IMR-90 (cell line): ENCODE measurements at regions not wholly inside any gene's neighbourhood (a gene's known extent, or its start where the extent isn't known, plus 50 kb on each side); places are given as distances from the start of the nearest gene placed in this dataset.

ENCODE experiments used
- ATAC-seq: fragments of 200-7000 bp; cut with Tn5 transposase; 2 replicates; pipeline ENCODE4 v1.9.1; 2020; ENCODE audit warnings: low read depth, mild to moderate bottlenecking, moderate library complexity
- BruUV-seq: library from RNA; stranded (reverse); fragments of 400-500 nt; replicated peaks from 2 replicates; lab custom pipeline; 2021; lab: Mats Ljungman, UMichigan
- CTCF ChIA-PET: fragments of 300-600 bp; formaldehyde crosslinking; extraction: SDS; loops from one replicate; lab custom pipeline; 2021; ENCODE audit warnings: antibody characterized with exemption; lab: Yijun Ruan, JAX
- POLR2A ChIA-PET: fragments of 300-600 bp; sonication (Branson Sonifier 250); formaldehyde crosslinking; loops from one replicate; lab custom pipeline; 2022; ENCODE audit warnings: antibody characterized with exemption; ENCODE audit not compliant: unreplicated experiment; lab: Charles Lee
- DNase-seq: peaks from one replicate; pipeline ENCODE4 v3.0.0; 2013
- H2AFZ ChIP-seq: replicated peaks from 2 replicates; pipeline ENCODE3; 2013; ENCODE audit warnings: low read length, mild to moderate bottlenecking; ENCODE audit not compliant: poor library complexity
- H2AK5ac ChIP-seq: 2 replicates; pipeline ENCODE4 v1.6.1; 2013; ENCODE audit warnings: low read depth, low read length, inconsistent platforms
- H2AK9ac ChIP-seq: replicated peaks from 2 replicates; pipeline ENCODE3; 2013; ENCODE audit warnings: mild to moderate bottlenecking, low read depth, low read length, moderate library complexity; ENCODE audit not compliant: poor library complexity
- H2BK120ac ChIP-seq: 2 replicates; pipeline ENCODE4 v1.6.1; 2013; ENCODE audit warnings: low read depth, low read length, inconsistent platforms
- H2BK15ac ChIP-seq: 3 replicates; pipeline ENCODE4 v1.6.1; 2013; ENCODE audit warnings: low read depth, low read length, inconsistent platforms
- H2BK20ac ChIP-seq: 2 replicates; pipeline ENCODE4 v1.6.1; 2013; ENCODE audit warnings: low read depth, mild to moderate bottlenecking, inconsistent platforms, low read length, moderate library complexity
- H2BK5ac ChIP-seq: 2 replicates; pipeline ENCODE4 v1.6.1; 2013; ENCODE audit warnings: mild to moderate bottlenecking, low read depth, low read length, inconsistent platforms; ENCODE audit not compliant: poor library complexity, severe bottlenecking
- H3K14ac ChIP-seq: replicated peaks from 2 replicates; pipeline ENCODE4 v1.6.1; 2013; ENCODE audit warnings: low read depth, low read length, inconsistent platforms
- H3K18ac ChIP-seq: 2 replicates; pipeline ENCODE4 v1.6.1; 2013; ENCODE audit warnings: low read depth, low read length, control low read depth
- H3K23ac ChIP-seq: 2 replicates; pipeline ENCODE4 v1.6.1; 2013; ENCODE audit warnings: low read depth, low read length, inconsistent platforms
- H3K27ac ChIP-seq: 2 replicates; pipeline ENCODE4 v1.5.1; 2013; ENCODE audit warnings: mild to moderate bottlenecking, control low read depth, low read length; ENCODE audit not compliant: insufficient read depth
- H3K27me3 ChIP-seq: 2 replicates; pipeline ENCODE4 v1.6.1; 2013; ENCODE audit warnings: low read length; ENCODE audit not compliant: control insufficient read depth, insufficient read depth
- H3K36me3 ChIP-seq: 2 replicates; pipeline ENCODE4 v1.6.1; 2013; ENCODE audit warnings: low read length, mixed read lengths; ENCODE audit not compliant: control insufficient read depth, insufficient read depth
- H3K4ac ChIP-seq: 2 replicates; pipeline ENCODE4 v1.6.1; 2013; ENCODE audit warnings: low read depth, low read length, inconsistent platforms
- H3K4me1 ChIP-seq: 2 replicates; pipeline ENCODE4 v1.6.1; 2013; ENCODE audit warnings: low read length, mixed read lengths; ENCODE audit not compliant: control insufficient read depth, insufficient read depth
- H3K4me2 ChIP-seq: 2 replicates; pipeline ENCODE4 v1.6.1; 2013; ENCODE audit warnings: low read depth, mild to moderate bottlenecking, control low read depth, low read length, moderate library complexity
- H3K4me3 ChIP-seq: 2 replicates; pipeline ENCODE4 v1.5.1; 2013; ENCODE audit warnings: low read depth, mild to moderate bottlenecking, control low read depth, low read length, moderate library complexity; ENCODE audit not compliant: insufficient read depth
- H3K56ac ChIP-seq: 2 replicates; pipeline ENCODE4 v1.6.1; 2013; ENCODE audit warnings: low read length, inconsistent platforms; ENCODE audit not compliant: insufficient read depth; ENCODE audit errors: extremely low read depth
- H3K79me1 ChIP-seq, 2 experiments: 2 replicates each; pipeline ENCODE4 v1.6.1; 2013; ENCODE audit warnings: low read length in 2 of 2, inconsistent platforms in 1 of 2, low read depth in 1 of 2
- H3K9ac ChIP-seq: 2 replicates; pipeline ENCODE4 v1.6.1; 2013; ENCODE audit warnings: low read depth, low read length, control low read depth
- H3K9me1 ChIP-seq: 2 replicates; pipeline ENCODE4 v1.6.1; 2013; ENCODE audit warnings: low read length, inconsistent platforms; ENCODE audit not compliant: insufficient read depth
- H3K9me3 ChIP-seq: 2 replicates; pipeline ENCODE4 v1.6.1; 2013; ENCODE audit warnings: low read length; ENCODE audit not compliant: control insufficient read depth, insufficient read depth
- H4K20me1 ChIP-seq: 2 replicates; pipeline ENCODE4 v1.6.1; 2013; ENCODE audit warnings: low read length, inconsistent platforms; ENCODE audit not compliant: insufficient read depth
- H4K5ac ChIP-seq: 2 replicates; pipeline ENCODE4 v1.6.1; 2013; ENCODE audit warnings: mild to moderate bottlenecking, low read depth, low read length, control low read depth
- H4K8ac ChIP-seq, 2 experiments: 2 replicates each; pipeline ENCODE4 v1.6.1; 2013; ENCODE audit warnings: low read depth in 2 of 2, low read length in 2 of 2, control low read depth in 1 of 2, inconsistent platforms in 1 of 2
- H4K91ac ChIP-seq: 2 replicates; pipeline ENCODE4 v1.6.1; 2013; ENCODE audit warnings: low read depth, low read length, inconsistent platforms; ENCODE audit not compliant: insufficient read depth
- CHD1 ChIP-seq: IDR thresholded peaks from 2 replicates; pipeline ENCODE4 v1.6.1; 2012; ENCODE audit warnings: low read depth, low read length, improper control_type of control experiment
- ELK1 ChIP-seq: fragments of 150-350 bp; IDR thresholded peaks from 2 replicates; pipeline ENCODE4 v1.6.1; 2016; ENCODE audit warnings: low read depth, mild to moderate bottlenecking, low read length, moderate library complexity, borderline replicate concordance
- FOS ChIP-seq: fragments of 150-350 bp; IDR thresholded peaks from 2 replicates; pipeline ENCODE4 v1.6.1; 2016; ENCODE audit warnings: low read depth, low read length
- MAFK ChIP-seq: IDR thresholded peaks from 2 replicates; pipeline ENCODE4 v1.6.1; 2012; ENCODE audit warnings: low read depth, low read length, improper control_type of control experiment
- MAZ ChIP-seq: IDR thresholded peaks from 2 replicates; pipeline ENCODE4 v1.6.1; 2012; ENCODE audit warnings: low read depth, mild to moderate bottlenecking, low read length, improper control_type of control experiment, moderate library complexity, borderline replicate concordance
- MXI1 ChIP-seq: IDR thresholded peaks from 2 replicates; pipeline ENCODE4 v1.6.1; 2012; ENCODE audit warnings: low read depth, mild to moderate bottlenecking, low read length, moderate library complexity, borderline replicate concordance
- NFE2L2 ChIP-seq: fragments of 150-350 bp; IDR thresholded peaks from 2 replicates; pipeline ENCODE4 v1.6.1; 2016; ENCODE audit warnings: low read depth, mild to moderate bottlenecking, low read length
- RAD21 ChIP-seq: IDR thresholded peaks from 2 replicates; pipeline ENCODE4 v1.6.1; 2012; ENCODE audit warnings: low read length, improper control_type of control experiment
- RCOR1 ChIP-seq: IDR thresholded peaks from 2 replicates; pipeline ENCODE4 v1.6.1; 2012; ENCODE audit warnings: mild to moderate bottlenecking, low read length, improper control_type of control experiment; ENCODE audit not compliant: insufficient replicate concordance
- SMC3 ChIP-seq: fragments of 150-350 bp; IDR thresholded peaks from 2 replicates; pipeline ENCODE4 v1.6.1; 2016; ENCODE audit warnings: low read depth, mild to moderate bottlenecking, antibody characterized with exemption, low read length, moderate library complexity
- USF2 ChIP-seq: fragments of 150-350 bp; IDR thresholded peaks from 2 replicates; pipeline ENCODE4 v1.6.1; 2017; ENCODE audit warnings: mild to moderate bottlenecking, antibody characterized with exemption, low read length, low read depth
- WGBS, 2 experiments: methylation state at CpG; one replicate each; pipeline versions ENCODE4 v1.1.5 to v1.1.7; 2013; ENCODE audit warnings: missing lambda C conversion rate in 2 of 2; ENCODE audit not compliant: insufficient read length in 1 of 2; ENCODE audit errors: extremely low coverage in 2 of 2; 5-methylcytosine and 5-hydroxymethylcytosine counted together
- dilution Hi-C: fragments of 300-500 bp; cut with HindIII; formaldehyde crosslinking; loops from one replicate; pipeline ENCODE4 v1.14.3; 2018; ENCODE audit warnings: low sequenced_read_pairs; ENCODE audit not compliant: unreplicated experiment
- in situ Hi-C: fragments of 300-500 bp; cut with MboI; formaldehyde crosslinking; loops from 3 replicates; pipeline ENCODE4 v1.14.3; 2019; ENCODE audit warnings: low sequenced_read_pairs, inconsistent platforms, mixed read lengths
- intact Hi-C: fragments of 100-400 bp; cut with micrococcal nuclease; formaldehyde crosslinking; loops from 2 replicates; pipeline ENCODE4 v1.10.0; 2022
- TF ChIP-seq, protein P1 (sequence below): conservative IDR thresholded peaks from 2 replicates; pipeline ENCODE4 v1.5.1; 2012; ENCODE audit warnings: mild to moderate bottlenecking, low read depth, low read length, improper control_type of control experiment

DNA sequence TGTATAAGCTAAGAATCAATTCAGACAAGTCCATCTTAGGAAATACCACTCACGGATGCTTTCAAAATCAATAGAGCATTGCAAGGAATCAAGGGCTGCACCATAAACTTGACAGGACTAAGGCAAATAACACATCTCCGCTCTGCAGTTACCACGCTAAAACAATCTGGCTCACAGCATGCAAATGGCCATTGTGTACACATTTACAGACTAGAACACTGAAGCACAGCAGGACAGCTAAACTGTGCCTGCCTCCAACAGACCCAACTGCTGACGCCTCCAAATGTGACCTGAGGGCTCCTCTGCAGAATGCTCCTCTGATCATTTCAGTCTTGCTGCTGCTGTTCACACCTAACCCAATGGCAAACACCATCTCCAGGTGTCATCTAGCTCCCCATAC, 104.3 kb downstream of the MEX3B start:
- Histone ChIP-seq H2BK20ac (peak overlapping the region; percentile 96), H2BK15ac (peak overlapping the region; percentile 92; the same call in 2 of the 3 replicates), H3K9me1 (peaks cover 11% of the 10 kb centered on the region), H3K79me1 (no peaks in the 10 kb centered on the region), H3K27ac (peak overlapping the region; percentile 63), H2AFZ (peak overlapping the region; percentile 15), H3K4me1 (peaks cover 6% of the 10 kb centered on the region), H3K4me3 (no peak overlapping the region), H3K4ac (peak overlapping the region; percentile 98), H3K36me3 (no peaks in the 10 kb centered on the region), H2AK5ac (peak overlapping the region; percentile 89), H3K14ac (peak overlapping the region; percentile 93), H2AK9ac (peak overlapping the region; percentile 42), H4K91ac (peak overlapping the region; percentile 97), H3K27me3 (no peaks in the 10 kb centered on the region), H2BK5ac (peak overlapping the region; percentile 91), H3K9me3 (no peaks in the 10 kb centered on the region), H4K20me1 (no peaks in the 10 kb centered on the region), H3K56ac (peak overlapping the region; percentile 18; the same call in 1 of the 2 replicates), H3K18ac (peak overlapping the region; percentile 93), H2BK120ac (peak overlapping the region; percentile 98), H3K23ac (peak overlapping the region; percentile 90), H3K4me2 (peak overlapping the region; percentile 52), H4K8ac (peak overlapping the region; percentile 65 to 79), H4K5ac (peak overlapping the region; percentile 90), H3K9ac (0 out of 2 replicates have a peak overlapping the region, but pooled peaks have one; percentile 1)
- DNase-seq, result no peak
- dilution Hi-C loops (no loop called here), in situ Hi-C loops (no loop called here), intact Hi-C loops (loop anchor here (2.0 to 5.0 kb wide), 3 partner anchors 103 to 256 kb away; no protein-coding TSS in a partner anchor)
- ChIA-PET POLR2A (no interaction called here), CTCF (interaction anchor here (0.5 kb wide), 2 partner anchors 321 to 681 kb away, joined by 3 read pairs; no protein-coding TSS in a partner anchor)
- TF ChIP-seq CHD1 (no peak), RAD21 (no peak), USF2 (no peak), MAFK (no peak), ELK1 (no peak), MAZ (no peak), SMC3 (no peak), MXI1 (no peak), RCOR1 (no peak), NFE2L2 (no peak), FOS (no peak)
- TF ChIP-seq, protein P1, sequence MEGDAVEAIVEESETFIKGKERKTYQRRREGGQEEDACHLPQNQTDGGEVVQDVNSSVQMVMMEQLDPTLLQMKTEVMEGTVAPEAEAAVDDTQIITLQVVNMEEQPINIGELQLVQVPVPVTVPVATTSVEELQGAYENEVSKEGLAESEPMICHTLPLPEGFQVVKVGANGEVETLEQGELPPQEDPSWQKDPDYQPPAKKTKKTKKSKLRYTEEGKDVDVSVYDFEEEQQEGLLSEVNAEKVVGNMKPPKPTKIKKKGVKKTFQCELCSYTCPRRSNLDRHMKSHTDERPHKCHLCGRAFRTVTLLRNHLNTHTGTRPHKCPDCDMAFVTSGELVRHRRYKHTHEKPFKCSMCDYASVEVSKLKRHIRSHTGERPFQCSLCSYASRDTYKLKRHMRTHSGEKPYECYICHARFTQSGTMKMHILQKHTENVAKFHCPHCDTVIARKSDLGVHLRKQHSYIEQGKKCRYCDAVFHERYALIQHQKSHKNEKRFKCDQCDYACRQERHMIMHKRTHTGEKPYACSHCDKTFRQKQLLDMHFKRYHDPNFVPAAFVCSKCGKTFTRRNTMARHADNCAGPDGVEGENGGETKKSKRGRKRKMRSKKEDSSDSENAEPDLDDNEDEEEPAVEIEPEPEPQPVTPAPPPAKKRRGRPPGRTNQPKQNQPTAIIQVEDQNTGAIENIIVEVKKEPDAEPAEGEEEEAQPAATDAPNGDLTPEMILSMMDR, result no peak
- 90% methylated on average over 2 of the region's 4 CpGs; no CpG with 5 or more reads in 1 of the 2 experiments for WGBS, 2 experiments
- BruUV-seq, result no TSS peak
- ATAC-seq, result peak; percentile 61
